LHCN-M2 (cell line): ENCODE measurements at regions not wholly inside any gene's neighbourhood (a gene's known extent, or its start where the extent isn't known, plus 50 kb on each side); places are given as distances from the start of the nearest gene placed in this dataset.

ENCODE experiments used
- DNase-seq: peaks from one replicate; pipeline ENCODE4 v3.0.0-alpha.2; 2012; ENCODE audit warnings: low read depth

GRCh38 chr4:27267339-27267969 is 406.8 kb downstream of the STIM2 start:
- no peak for DNase-seq

- DNase-seq = no peak
Observed at GRCh38 chr4:27267970-27268355, 407.3 kb downstream of the STIM2 start.

GRCh38 chr4:27270435-27270834 is 409.8 kb downstream of the STIM2 start:
- DNase-seq = no peak

- DNase-seq = no peak
Observed at GRCh38 chr4:27271555-27271954, 410.9 kb downstream of the STIM2 start.

- no peak for DNase-seq
Observed at GRCh38 chr4:27272217-27272616, 411.6 kb downstream of the STIM2 start.

GRCh38 chr4:27276307-27277073 is 415.8 kb downstream of the STIM2 start:
- no peak for DNase-seq

- DNase-seq = peak; percentile 21
Observed at GRCh38 chr4:27278615-27279375, 418.2 kb downstream of the STIM2 start.

GRCh38 chr4:27288496-27288895 is 427.9 kb downstream of the STIM2 start:
- DNase-seq = no peak

- no peak for DNase-seq
Observed at GRCh38 chr4:27289704-27290103, 429.1 kb downstream of the STIM2 start.

- DNase-seq = no peak
Observed at GRCh38 chr4:27293831-27294230, 433.2 kb downstream of the STIM2 start.

- no peak for DNase-seq
Observed at GRCh38 chr4:27304751-27305150, 444.1 kb downstream of the STIM2 start.

GRCh38 chr4:27305246-27305645 is 444.6 kb downstream of the STIM2 start:
- no peak for DNase-seq

- no peak for DNase-seq
Observed at GRCh38 chr4:27308379-27308778, 447.7 kb downstream of the STIM2 start.

GRCh38 chr4:27315625-27316024 is 455.0 kb downstream of the STIM2 start:
- DNase-seq = no peak

GRCh38 chr4:27316176-27316575 is 455.5 kb downstream of the STIM2 start:
- no peak for DNase-seq

GRCh38 chr4:27318740-27319139 is 458.1 kb downstream of the STIM2 start:
- peak; percentile 44 for DNase-seq

- DNase-seq = no peak
Observed at GRCh38 chr4:27326991-27327390, 466.4 kb downstream of the STIM2 start.

GRCh38 chr4:27327421-27328181 is 467.0 kb downstream of the STIM2 start:
- DNase-seq = no peak

- DNase-seq = no peak
Observed at GRCh38 chr4:27338530-27338929, 477.9 kb downstream of the STIM2 start.

- DNase-seq = no peak
Observed at GRCh38 chr4:27343411-27343810, 482.8 kb downstream of the STIM2 start.

- peak; percentile 2 for DNase-seq
Observed at GRCh38 chr4:27350161-27350560, 489.5 kb downstream of the STIM2 start.

- DNase-seq = no peak
Observed at GRCh38 chr4:27357283-27357682, 496.6 kb downstream of the STIM2 start.
